Ascending aorta (tissue), 2 donors: ENCODE measurements at regions not wholly inside any gene's neighbourhood (a gene's known extent, or its start where the extent isn't known, plus 50 kb on each side); places are given as distances from the start of the nearest gene placed in this dataset.

Source experiments
- DNase-seq, 2 donors: peaks; one replicate each; pipeline ENCODE4 v3.0.0-alpha.2; 2019; ENCODE audit warnings: low spot score in 2 of 2
- H3K27ac ChIP-seq, 2 donors: fragments of 200-600 bp; sonication (generic); one replicate each; pipeline ENCODE4 v1.5.1; 2016 to 2017; ENCODE audit warnings: mild to moderate bottlenecking in 1 of 2
- H3K27me3 ChIP-seq: fragments of 200-600 bp; sonication (generic); one replicate; pipeline ENCODE4 v1.5.1; 2017
- H3K36me3 ChIP-seq, 2 donors: fragments of 200-600 bp; sonication (generic); one replicate each; pipeline ENCODE4 v1.5.1; 2016
- H3K4me1 ChIP-seq, 2 donors: fragments of 200-600 bp; sonication (generic); one replicate each; pipeline ENCODE4 v1.5.1; 2016 to 2017; ENCODE audit warnings: mild to moderate bottlenecking in 1 of 2
- H3K4me3 ChIP-seq, 2 donors: fragments of 200-600 bp; sonication (generic); one replicate each; pipeline ENCODE4 v1.5.1; 2016 to 2017; ENCODE audit warnings: mild to moderate bottlenecking in 1 of 2
- H3K9me3 ChIP-seq, 2 donors: fragments of 200-600 bp; sonication (generic); one replicate each; pipeline ENCODE4 v1.5.1; 2016
- intact Hi-C: fragments of 100-400 bp; cut with DNase I; formaldehyde crosslinking; loops from one replicate; pipeline ENCODE4 v1.15.1; 2023
- TF ChIP-seq, protein P1 (sequence below), 3 experiments: fragments of 200-600 bp in 2 of 3; fragments of 450-650 bp in 1 of 3; sonication (generic) in 2 of 3; IDR thresholded peaks; one replicate each; pipeline ENCODE4 v1.5.1; 2016 to 2019; ENCODE audit warnings: antibody characterized with exemption in 3 of 3, mild to moderate bottlenecking in 1 of 3, moderate library complexity in 1 of 3

GRCh38 chr20:40431112-40431511 is 257.9 kb downstream of the MAFB start:
- H3K36me3 ChIP-seq: no peaks in the 10 kb centered on the region
- H3K9me3 ChIP-seq: no peaks in the 10 kb centered on the region
- TF ChIP-seq, protein P1, sequence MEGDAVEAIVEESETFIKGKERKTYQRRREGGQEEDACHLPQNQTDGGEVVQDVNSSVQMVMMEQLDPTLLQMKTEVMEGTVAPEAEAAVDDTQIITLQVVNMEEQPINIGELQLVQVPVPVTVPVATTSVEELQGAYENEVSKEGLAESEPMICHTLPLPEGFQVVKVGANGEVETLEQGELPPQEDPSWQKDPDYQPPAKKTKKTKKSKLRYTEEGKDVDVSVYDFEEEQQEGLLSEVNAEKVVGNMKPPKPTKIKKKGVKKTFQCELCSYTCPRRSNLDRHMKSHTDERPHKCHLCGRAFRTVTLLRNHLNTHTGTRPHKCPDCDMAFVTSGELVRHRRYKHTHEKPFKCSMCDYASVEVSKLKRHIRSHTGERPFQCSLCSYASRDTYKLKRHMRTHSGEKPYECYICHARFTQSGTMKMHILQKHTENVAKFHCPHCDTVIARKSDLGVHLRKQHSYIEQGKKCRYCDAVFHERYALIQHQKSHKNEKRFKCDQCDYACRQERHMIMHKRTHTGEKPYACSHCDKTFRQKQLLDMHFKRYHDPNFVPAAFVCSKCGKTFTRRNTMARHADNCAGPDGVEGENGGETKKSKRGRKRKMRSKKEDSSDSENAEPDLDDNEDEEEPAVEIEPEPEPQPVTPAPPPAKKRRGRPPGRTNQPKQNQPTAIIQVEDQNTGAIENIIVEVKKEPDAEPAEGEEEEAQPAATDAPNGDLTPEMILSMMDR (IDR thresholded peaks at IDR 0.05): no peak
- no peak overlapping the region for H3K4me3 ChIP-seq
- H3K27ac ChIP-seq: no peak overlapping the region
- DNase-seq: no peak
- H3K27me3 ChIP-seq: no peaks in the 10 kb centered on the region
- H3K4me1 ChIP-seq: no peaks in the 10 kb centered on the region
- intact Hi-C loops: no loop called here

GRCh38 chr20:40427026-40427425 is 262.0 kb downstream of the MAFB start:
- H3K4me3 ChIP-seq: no peak overlapping the region
- intact Hi-C loops: no loop called here
- H3K4me1 ChIP-seq: no peaks in the 10 kb centered on the region
- TF ChIP-seq, protein P1 (IDR thresholded peaks at IDR 0.05): no peak
- no peaks in the 10 kb centered on the region for H3K9me3 ChIP-seq
- H3K27me3 ChIP-seq: no peaks in the 10 kb centered on the region
- H3K36me3 ChIP-seq: no peaks in the 10 kb centered on the region
- H3K27ac ChIP-seq: no peak overlapping the region
- no peak for DNase-seq

- intact Hi-C loops: no loop called here
- TF ChIP-seq, protein P1 (IDR thresholded peaks at IDR 0.05): no peak
- Histone ChIP-seq H3K4me3 (no peak overlapping the region), H3K4me1 (no peaks in the 10 kb centered on the region), H3K9me3 (no peaks in the 10 kb centered on the region), H3K36me3 (no peaks in the 10 kb centered on the region), H3K27ac (no peak overlapping the region), H3K27me3 (no peaks in the 10 kb centered on the region)
- no peak for DNase-seq
Observed at GRCh38 chr20:40424695-40425094, 264.3 kb downstream of the MAFB start.

DNA sequence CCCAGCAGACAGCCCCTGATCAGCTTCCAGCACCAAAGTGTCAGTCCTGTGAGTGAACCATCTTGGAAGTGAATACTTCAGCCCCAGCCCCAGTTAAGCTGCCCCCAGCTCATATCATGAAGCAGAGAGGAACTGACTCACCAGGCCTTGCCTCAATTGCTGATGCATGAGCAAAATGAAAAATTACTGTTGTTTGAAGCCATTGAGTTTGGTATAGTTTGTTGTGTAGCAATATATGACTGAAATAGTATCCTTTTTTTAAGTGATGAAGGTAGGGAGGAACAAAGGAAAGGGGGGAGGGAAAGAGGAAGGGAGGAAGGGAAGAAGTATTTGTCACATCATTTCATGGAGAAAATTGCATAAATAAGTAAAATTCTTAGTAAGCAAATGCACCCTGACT is 266.4 kb downstream of the MAFB start:
- Histone ChIP-seq H3K4me3 (no peak overlapping the region), H3K36me3 (no peaks in the 10 kb centered on the region), H3K27me3 (no peaks in the 10 kb centered on the region), H3K9me3 (no peaks in the 10 kb centered on the region), H3K27ac (no peak overlapping the region), H3K4me1 (no peaks in the 10 kb centered on the region)
- intact Hi-C loops: no loop called here
- TF ChIP-seq, protein P1 (IDR thresholded peaks at IDR 0.05): no peak
- no peak for DNase-seq

GRCh38 chr20:40416274-40416673 is 272.8 kb downstream of the MAFB start:
- Histone ChIP-seq H3K27me3 (no peaks in the 10 kb centered on the region), H3K4me3 (no peak overlapping the region), H3K9me3 (no peaks in the 10 kb centered on the region), H3K27ac (no peak overlapping the region), H3K36me3 (no peaks in the 10 kb centered on the region), H3K4me1 (no peaks in the 10 kb centered on the region)
- no peak for DNase-seq
- TF ChIP-seq, protein P1 (IDR thresholded peaks at IDR 0.05): no peak
- intact Hi-C loops: no loop called here
